Stimulated activated naive B cell treated with anti-CD40 and anti-IgM and Interleukin-4, amounts not matched to agents 10 μg/mL and 1 μg/mL and 100 μg/mL, for 72 hours (primary cell): ENCODE measurements at regions not wholly inside any gene's neighbourhood (a gene's known extent, or its start where the extent isn't known, plus 50 kb on each side); places are given as distances from the start of the nearest gene placed in this dataset.
"Not testable (repeated sequence)": the region's sequence is repeated elsewhere in the genome, so short reads cannot be mapped to it uniquely, and the experiment has no call there.

ENCODE experiments used
- ATAC-seq, 2 donors: fragments of 150-1000 bp; cut with Tn5 transposase; replicated peaks; 2 replicates each; pipeline ENCODE4 v1.10.0; 2021; ENCODE audit warnings: moderate library complexity in 1 of 2
- DNase-seq: peaks from one replicate; pipeline ENCODE4 v3.0.0; 2021
- H3K27ac Mint-ChIP-seq: one replicate; pipeline ENCODE4 v1.8.0; 2022; ENCODE audit warnings: mild to moderate bottlenecking, mixed read lengths
- H3K27me3 Mint-ChIP-seq, 2 donors: one replicate each; pipeline ENCODE4 v1.8.0; 2022; ENCODE audit warnings: mixed read lengths in 2 of 2
- H3K36me3 Mint-ChIP-seq, 2 donors: one replicate each; pipeline ENCODE4 v1.8.0; 2022; ENCODE audit warnings: mixed read lengths in 2 of 2, mild to moderate bottlenecking in 1 of 2
- H3K4me1 Mint-ChIP-seq, 2 donors: one replicate each; pipeline ENCODE4 v1.8.0; 2022; ENCODE audit warnings: mixed read lengths in 2 of 2, mild to moderate bottlenecking in 1 of 2
- H3K4me3 Mint-ChIP-seq, 2 donors: one replicate each; pipeline ENCODE4 v1.8.0; 2022; ENCODE audit warnings: mild to moderate bottlenecking in 2 of 2, mixed read lengths in 2 of 2, moderate library complexity in 1 of 2
- H3K9me3 Mint-ChIP-seq, 2 donors: one replicate each; pipeline ENCODE4 v1.8.0; 2022; ENCODE audit warnings: mixed read lengths in 2 of 2, mild to moderate bottlenecking in 1 of 2

DNA sequence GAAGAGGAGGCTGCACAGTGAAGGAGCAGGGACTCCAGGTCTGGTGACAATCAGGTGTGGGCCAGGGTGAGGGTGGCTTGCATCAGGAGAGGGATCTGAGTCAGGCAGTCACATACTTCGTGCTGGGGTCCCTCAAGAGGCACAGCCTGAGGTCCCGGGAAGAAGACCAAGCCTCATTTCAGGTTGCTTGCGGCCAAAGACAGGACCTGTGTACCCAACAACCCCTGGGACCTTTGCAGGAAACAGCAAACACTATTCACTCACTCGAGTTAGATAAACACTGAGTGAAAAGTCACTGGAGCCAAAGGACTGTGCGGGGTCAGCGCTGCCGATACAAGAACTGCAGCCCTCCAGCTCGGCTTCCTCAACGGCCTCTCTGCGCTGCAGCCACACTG is 104.4 kb downstream of the SINHCAF start:
- ATAC-seq, result no peak
- no peak for DNase-seq
- Mint-ChIP-seq H3K36me3 (no peaks in the 10 kb centered on the region), H3K4me1 (no peaks in the 10 kb centered on the region), H3K27me3 (peaks cover 18 to 32% of the 10 kb centered on the region in 2 donors), H3K9me3 (no peaks in the 10 kb centered on the region), H3K27ac (no peak overlapping the region), H3K4me3 (no peak overlapping the region)

DNA sequence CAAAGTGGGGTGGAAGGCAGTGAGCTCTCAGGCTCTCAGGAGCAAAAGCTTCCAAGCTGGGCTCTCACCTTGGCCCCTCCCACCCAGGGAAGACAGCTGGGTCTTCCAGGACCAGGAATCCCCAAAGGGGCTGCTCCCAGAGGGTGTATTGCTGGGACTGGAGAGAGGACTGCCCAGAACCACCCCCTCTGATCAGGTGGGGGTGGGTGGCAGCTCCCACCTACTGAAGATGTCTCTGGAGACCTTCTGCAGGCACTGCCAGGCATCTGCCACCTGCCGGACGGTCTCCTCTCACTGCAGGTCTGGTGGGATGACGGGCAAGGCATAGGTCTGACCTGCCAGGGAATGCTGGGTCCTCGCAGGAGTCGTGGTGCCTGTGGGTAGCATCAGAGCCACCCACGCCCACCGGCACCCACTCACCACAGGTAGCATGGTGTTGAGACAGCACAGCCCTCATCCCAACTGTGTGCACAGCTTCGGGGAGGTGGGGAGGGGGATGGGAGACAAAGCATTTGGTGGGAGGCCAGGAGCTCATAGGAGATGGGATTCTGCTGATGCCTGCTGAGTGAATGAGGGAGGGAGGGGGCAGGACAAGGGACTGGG is 103.2 kb downstream of the SINHCAF start:
- ATAC-seq (no peak), DNase-seq (no peak)
- no peak overlapping the region for H3K27ac Mint-ChIP-seq
- no peaks in the 10 kb centered on the region for H3K4me1 Mint-ChIP-seq
- H3K36me3 Mint-ChIP-seq, result no peaks in the 10 kb centered on the region
- peaks cover 15 to 23% of the 10 kb centered on the region in 2 donors for H3K27me3 Mint-ChIP-seq
- no peak overlapping the region for H3K4me3 Mint-ChIP-seq
- H3K9me3 Mint-ChIP-seq, result no peaks in the 10 kb centered on the region

DNA sequence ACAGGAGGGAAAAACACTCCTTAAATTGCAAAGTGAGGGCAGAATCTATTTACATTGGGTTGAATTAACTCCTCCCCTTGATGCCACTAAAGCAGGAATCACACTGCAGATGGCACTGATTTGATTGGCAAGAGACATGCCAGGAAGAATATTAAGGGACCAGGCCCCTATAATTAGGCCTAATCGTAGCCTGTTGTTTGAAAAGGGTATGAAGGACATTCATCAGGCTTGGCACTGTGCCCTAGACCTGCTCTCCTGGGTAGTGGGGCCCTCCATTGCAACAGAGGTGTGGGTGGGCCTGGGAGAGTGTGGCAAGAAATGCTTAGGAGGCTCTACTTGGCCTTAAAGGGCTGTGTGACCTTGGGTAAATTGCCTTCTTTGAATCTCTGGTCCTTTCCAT is 102.3 kb downstream of the SINHCAF start:
- not testable (repeated sequence) for ATAC-seq, H3K27ac Mint-ChIP-seq, H3K9me3 Mint-ChIP-seq, H3K36me3 Mint-ChIP-seq, DNase-seq, H3K4me3 Mint-ChIP-seq, H3K4me1 Mint-ChIP-seq
- peaks cover 11 to 15% of the 10 kb centered on the region in 2 donors for H3K27me3 Mint-ChIP-seq

DNA sequence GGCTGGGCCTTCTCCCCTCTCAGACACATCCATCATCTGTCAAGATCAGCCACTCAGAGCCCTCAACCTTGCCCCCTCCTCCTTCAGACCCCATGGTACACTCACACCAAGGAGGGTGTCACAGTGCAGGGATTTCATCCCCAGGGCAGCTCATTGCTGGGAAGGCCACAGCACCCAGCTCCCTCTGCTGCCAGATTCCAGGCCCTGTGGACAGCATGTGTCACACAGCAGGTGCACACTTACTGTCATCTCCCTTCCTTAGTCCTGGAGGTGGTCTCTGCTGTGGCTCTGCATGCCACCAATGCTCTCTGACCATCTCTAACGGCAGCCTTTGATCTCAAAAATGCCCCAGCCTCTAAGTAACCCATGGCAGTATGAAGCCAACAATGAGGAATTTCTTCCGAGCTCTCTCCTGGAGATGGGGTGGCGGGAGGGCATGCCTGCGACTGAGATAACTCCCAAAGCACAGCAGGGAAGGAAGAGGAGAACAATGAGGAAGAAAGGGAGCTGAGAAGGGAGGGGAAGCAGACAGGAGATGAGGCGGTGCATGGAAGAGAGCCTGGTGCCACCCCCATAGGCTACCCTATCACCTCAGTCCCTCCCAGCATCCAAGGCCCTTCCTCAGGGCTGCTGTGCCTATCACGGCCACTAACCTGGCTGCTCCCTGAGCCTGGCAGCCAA is 101.0 kb downstream of the SINHCAF start:
- ATAC-seq, result no peak
- no peak overlapping the region for H3K4me3 Mint-ChIP-seq
- H3K4me1 Mint-ChIP-seq, result no peaks in the 10 kb centered on the region
- no peak for DNase-seq
- no peaks in the 10 kb centered on the region for H3K9me3 Mint-ChIP-seq
- H3K36me3 Mint-ChIP-seq, result no peaks in the 10 kb centered on the region
- peaks cover 8 to 9% of the 10 kb centered on the region in 2 donors for H3K27me3 Mint-ChIP-seq
- no peak overlapping the region for H3K27ac Mint-ChIP-seq

DNA sequence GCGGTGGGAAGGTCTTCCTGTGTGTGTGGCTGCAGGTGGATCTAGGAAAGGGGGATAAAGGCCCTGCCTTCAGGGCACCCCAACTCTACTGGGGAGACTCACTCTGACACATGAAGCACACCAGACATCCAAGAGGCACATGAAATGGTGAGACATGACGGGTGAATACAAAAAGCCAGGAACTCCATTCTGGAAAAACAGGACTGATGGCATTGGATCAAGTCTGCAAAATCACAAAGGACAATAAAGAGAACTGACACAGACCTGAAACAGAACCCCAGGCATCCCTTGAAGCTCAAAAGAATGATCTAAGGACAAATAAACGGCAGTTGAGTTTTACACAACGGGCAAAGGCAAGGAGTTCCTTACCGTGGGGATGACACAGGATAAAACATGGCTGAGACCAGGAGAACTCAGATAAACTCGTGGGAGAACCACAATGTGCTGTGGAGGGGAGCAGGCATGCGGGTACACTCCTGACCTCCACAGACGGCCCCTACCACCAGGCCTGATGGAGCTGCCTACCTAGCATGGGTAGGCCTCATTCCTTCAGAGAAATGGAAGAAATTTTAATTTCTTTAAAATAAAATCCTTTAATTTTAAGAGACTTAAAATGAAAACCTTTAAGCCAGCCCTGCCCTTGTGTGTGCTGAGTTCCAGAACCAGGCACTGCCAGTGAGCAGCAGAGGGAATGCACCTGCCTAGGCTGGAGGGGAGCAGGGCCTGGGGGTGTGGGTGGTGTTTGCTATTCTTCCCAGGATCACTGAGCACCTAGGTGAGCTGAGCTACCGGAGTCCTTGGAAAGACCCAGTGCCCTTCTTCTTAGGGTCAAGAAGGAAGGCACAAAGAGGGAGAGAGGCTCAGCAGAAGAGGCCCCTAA is 100.1 kb downstream of the SINHCAF start:
- Mint-ChIP-seq H3K9me3 (no peaks in the 10 kb centered on the region), H3K27me3 (peaks cover 0 to 3% of the 10 kb centered on the region in 2 donors), H3K4me3 (no peak overlapping the region), H3K4me1 (no peaks in the 10 kb centered on the region), H3K36me3 (no peaks in the 10 kb centered on the region), H3K27ac (no peak overlapping the region)
- DNase-seq (no peak), ATAC-seq (no peak)

DNA sequence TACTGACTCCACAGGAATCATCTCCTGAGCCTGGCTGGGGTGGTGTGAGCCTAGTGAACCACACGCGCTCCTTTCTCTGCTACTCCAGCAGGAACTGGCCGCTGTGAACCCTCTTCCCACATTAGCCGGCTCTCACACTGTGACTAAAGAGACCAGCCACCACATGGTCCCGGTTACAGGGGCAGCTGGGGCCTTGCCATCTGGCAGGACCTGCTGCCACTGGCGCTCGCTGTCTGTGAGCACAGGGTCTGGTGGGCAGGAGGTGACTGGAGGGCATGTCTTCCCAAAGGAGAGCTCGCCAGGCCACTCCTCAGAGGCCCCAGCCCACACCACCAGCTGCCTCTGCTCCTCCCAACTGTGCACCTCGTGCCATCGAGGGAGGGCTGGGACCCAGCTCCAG is 99.3 kb downstream of the SINHCAF start:
- Mint-ChIP-seq H3K36me3 (peaks cover 0 to 3% of the 10 kb centered on the region in 2 donors), H3K4me1 (no peaks in the 10 kb centered on the region), H3K9me3 (peaks cover 3% of the 10 kb centered on the region in 2 donors)

DNA sequence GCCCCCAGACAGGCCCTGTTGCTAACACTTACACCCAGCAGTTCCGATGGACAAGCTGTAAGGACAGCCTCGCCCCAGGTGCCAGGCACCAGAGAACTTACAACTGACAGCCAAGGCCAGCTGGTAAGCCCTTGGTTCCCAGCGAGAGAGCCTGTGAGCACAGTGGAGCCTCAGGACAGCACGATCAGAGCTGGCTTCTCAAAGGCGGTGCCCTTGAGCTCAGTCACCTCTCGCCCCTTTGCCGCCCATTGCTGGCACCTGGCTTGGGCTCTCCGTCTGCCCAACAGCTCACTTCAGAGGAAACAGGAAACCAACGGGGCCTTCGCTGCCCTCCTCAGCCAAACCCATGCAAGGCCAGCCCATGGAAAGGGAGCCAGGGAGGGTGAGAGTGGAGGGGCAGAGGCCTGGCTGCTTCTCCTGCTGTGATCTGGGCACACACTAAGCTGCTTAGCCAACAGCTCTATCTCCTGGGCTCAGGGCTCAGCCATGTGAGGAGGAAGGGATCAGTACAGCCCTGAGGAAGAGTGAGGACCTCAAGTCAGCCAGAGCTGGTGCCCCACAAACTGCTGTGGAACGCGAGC is 98.5 kb downstream of the SINHCAF start:
- ATAC-seq (peak in 1 of 2 donors; percentile 18), DNase-seq (no peak)
- Mint-ChIP-seq H3K4me3 (no peak overlapping the region), H3K4me1 (no peaks in the 10 kb centered on the region), H3K36me3 (peaks cover 0 to 4% of the 10 kb centered on the region in 2 donors), H3K9me3 (peaks cover 4 to 5% of the 10 kb centered on the region in 2 donors), H3K27ac (no peak overlapping the region), H3K27me3 (peaks cover 0 to 11% of the 10 kb centered on the region in 2 donors)

More for the DNA sequence above, 99.3 kb downstream of the SINHCAF start:
- no peak overlapping the region for H3K4me3 Mint-ChIP-seq
- H3K27me3 Mint-ChIP-seq, result peaks cover 0 to 5% of the 10 kb centered on the region in 2 donors
- DNase-seq (no peak), ATAC-seq (no peak)
- H3K27ac Mint-ChIP-seq, result no peak overlapping the region

DNA sequence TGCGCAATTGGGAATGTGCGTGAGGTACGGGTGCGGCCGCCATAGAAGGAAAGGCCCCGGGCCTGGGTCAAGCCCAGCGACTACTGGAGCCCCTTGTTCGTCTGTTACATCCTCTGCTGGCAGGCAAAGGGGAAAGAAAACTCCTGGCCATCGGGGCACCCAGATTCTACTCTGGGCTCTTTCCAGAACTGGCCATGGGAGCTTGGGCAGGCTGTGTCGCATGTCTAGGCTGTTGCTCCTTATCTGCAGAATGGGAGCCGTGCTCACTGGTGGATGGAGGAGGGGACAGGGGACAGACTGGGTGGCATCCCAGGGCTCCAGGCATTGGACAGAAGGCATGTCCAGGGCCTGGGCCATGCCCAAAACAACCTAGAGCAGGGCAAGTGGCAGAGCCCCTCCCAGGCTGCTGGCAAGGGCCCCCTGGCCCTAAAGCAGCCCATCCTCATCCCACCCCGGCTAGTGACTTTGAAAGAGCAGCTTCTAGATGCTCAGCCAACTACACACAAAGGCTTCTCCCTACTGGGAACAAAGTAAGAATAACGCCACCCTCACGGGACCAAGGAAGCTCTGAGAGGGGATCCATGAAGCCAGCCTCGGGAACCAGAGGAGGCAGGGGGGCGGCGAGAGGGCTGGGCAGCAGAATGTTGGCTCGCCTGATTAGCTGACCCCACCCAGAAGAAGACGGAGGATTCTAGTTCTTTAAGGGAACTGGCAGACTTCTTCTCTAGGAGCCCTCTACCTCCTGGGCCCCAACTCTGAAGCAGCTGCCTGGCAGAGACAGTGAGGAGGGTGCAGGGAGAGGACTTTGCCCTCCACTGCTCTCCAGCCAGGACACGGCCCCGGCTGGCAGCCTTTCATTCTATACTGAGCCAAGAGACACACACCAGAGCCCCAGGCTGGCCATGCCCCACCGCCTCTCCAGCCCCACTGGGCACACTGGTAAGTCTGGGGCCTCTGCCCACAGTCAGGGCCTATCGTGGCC is 96.8 kb downstream of the SINHCAF start:
- no peak for ATAC-seq
- DNase-seq, result no peak
- no peak overlapping the region for H3K4me3 Mint-ChIP-seq

DNA sequence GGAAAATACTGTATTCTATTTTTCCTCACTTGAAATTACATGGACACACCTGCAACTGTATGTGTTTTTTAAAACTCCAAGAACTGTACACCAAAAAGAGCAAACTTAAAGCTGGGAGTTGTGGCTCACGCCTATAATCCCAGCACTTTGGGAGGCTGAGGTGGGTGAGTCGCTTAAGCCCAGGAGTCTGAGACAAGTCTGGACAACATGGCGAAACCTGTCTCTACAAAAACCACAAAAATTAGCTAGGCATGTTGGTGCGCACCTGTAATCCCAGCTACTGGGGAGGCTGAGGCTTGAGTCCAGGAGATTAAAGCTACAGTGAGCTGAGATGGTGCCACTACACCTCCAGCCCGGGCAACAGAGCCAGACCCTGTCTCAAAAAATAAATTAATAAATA is 95.9 kb downstream of the SINHCAF start:
- Mint-ChIP-seq H3K36me3 (peaks cover 0 to 4% of the 10 kb centered on the region in 2 donors), H3K4me3 (no peak overlapping the region), H3K27ac (no peak overlapping the region), H3K27me3 (peaks cover 11 to 13% of the 10 kb centered on the region in 2 donors), H3K4me1 (no peaks in the 10 kb centered on the region), H3K9me3 (peaks cover 4 to 5% of the 10 kb centered on the region in 2 donors)
- DNase-seq (no peak), ATAC-seq (no peak)

More for the DNA sequence above, 96.8 kb downstream of the SINHCAF start:
- H3K27me3 Mint-ChIP-seq, result peaks cover 5 to 11% of the 10 kb centered on the region in 2 donors
- no peaks in the 10 kb centered on the region for H3K4me1 Mint-ChIP-seq
- H3K9me3 Mint-ChIP-seq, result peaks cover 4 to 5% of the 10 kb centered on the region in 2 donors
- H3K36me3 Mint-ChIP-seq, result peaks cover 0 to 4% of the 10 kb centered on the region in 2 donors
- no peak overlapping the region for H3K27ac Mint-ChIP-seq
